Activated CD4-positive, alpha-beta T cell treated with anti-CD3 and anti-CD28 coated beads, Interleukin-2, Interleukin-6, amounts not matched to agents 100 ng/mL and 50 ng/mL, durations not matched to agents 16 hours and 8 hours (primary cell): ENCODE measurements at regions not wholly inside any gene's neighbourhood (a gene's known extent, or its start where the extent isn't known, plus 50 kb on each side); places are given as distances from the start of the nearest gene placed in this dataset.
"Not testable (repeated sequence)": the region's sequence is repeated elsewhere in the genome, so short reads cannot be mapped to it uniquely, and the experiment has no call there.

Source experiments
- DNase-seq: peaks from one replicate; pipeline ENCODE4 v3.0.0-alpha.2; 2020

DNA sequence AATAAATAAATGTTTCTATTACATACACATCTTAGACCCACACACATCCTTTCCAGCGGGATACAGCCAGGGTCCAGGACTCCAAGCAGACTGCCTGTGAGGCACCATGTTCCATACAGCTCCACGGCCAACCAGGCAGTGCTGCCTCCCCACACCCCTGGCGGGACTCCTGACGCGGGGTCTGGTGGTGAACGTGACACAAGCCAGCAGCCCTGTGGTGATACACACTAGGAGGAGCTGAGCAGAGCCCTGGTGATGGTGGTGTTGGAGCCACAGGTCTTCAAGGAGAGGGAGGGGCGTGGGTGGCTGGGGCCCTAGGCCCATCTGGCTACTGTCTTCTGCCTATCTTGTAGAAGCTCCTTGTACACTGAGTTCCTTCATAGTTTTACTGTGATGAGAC, 53.1 kb upstream of the LPCAT1 start:
- DNase-seq = not testable (repeated sequence)

DNA sequence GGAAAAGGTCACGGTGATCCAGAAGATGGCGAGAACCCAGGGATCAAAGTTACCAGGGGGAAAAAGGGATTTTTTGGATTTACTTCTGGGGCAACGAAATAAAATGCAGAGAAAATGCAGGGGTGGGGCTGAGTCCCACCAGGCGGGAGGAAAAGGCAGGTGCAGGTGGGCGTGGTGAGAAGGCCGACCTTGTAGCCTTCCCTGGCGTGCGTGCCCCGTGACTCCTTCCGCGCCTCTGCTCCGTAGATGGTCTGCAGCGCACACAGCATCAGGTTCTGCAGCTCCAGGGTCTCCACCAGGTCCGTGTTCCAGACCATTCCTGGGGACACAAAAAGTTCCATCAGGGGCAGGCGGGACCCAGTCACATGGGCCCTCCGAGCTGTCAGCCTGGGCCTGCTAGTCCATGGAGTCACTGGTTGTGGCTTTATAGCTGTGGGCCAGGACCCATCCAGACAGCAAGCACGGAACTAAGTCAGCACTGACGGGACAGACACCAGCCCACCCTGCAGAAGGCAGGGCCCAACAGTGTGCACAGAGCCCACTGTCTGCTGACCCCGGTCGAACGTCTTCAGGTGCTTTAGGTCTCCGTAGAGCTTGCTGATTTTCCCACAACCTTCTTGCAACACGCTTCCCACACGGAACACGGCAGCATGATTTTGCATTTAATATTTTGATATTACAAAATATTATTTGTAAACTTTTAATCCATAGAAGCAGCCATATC, 52.4 kb upstream of the LPCAT1 start:
- not testable (repeated sequence) for DNase-seq

DNA sequence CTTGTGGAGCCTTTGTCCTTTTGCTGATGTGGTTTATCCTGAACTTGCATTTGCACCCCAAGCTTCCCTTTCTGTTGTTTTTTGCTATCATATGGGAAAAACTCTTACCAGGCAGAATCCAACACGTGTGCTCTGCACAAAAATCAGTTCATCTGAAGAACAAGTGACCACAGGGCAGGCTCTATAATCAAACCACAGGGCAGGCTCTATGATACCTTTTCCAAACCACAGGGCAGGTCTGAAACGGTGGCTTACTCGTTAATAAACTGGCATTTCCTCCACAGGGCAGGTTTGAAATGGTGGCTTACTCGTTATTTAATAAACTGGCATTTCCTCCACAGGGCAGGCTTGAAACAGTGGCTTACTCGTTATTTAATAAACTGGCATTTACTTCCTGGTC, 51.7 kb upstream of the LPCAT1 start:
- not testable (repeated sequence) for DNase-seq

DNA sequence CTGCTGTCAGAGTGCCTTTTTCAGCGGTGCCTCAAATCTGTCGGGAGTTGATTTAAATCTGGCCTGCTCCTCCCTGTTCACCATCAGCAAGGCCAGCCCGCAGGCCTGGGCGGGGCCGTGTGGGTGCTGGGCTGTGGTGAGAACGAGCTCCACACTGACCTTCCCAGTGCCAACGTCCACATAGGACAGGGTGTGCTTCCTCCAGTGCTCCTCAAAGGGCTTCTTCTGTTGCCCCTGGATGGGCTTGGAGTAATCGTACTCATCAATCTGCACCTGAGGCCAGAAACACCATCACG, 50.2 kb upstream of the LPCAT1 start:
- DNase-seq = not testable (repeated sequence)

DNA sequence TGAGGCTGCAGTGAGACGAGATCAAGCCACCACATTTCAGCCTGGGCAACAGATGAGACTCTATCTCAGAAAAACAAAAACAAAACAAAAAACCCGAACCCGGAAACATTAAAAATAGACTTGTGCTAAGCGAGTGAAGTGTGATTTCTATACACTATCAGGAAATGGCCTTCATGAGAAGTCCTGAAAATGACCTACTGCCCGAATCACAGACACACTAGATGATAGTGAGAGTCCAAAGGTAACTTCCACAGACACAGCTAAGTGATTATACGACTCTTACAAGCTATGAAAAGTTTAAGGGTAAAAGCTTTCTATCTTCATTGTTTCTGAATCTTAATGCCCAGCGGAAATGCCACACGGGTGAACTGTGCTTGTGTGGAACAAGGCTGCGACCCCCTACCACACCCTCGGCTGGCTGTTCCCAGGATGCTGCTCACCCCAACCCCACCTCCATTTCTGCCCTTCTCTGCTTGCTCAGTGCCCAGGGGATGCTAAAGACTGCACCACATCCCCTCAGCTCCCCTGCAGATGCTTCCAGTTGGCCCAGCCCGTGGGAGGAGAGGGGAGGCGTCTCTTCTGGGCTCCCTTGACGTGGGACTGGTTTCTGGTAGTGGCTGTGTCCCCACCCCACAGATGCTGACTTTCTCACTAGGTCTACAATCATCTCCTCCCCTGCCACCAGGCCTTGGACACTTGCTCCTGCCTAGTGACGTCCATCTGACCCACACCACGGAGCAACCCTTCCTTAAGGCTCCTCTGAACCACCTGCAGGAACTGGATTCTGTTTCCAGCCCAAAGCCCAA, 49.7 kb upstream of the LPCAT1 start:
- not testable (repeated sequence) for DNase-seq
